ENCODE measurements at regions not wholly inside any gene's neighbourhood (a gene's known extent, or its start where the extent isn't known, plus 50 kb on each side); places are given as distances from the start of the nearest gene placed in this dataset.
"Not testable (repeated sequence)": the region's sequence is repeated elsewhere in the genome, so short reads cannot be mapped to it uniquely, and the experiment has no call there.

- Mint-ChIP-seq H3K27me3 (ENCODE audit: low read depth, unreplicated experiment) (no peaks in the 10 kb centered on the region), H3K27ac (ENCODE audit: unreplicated experiment) (peak overlapping the region; percentile 28), H3K36me3 (ENCODE audit: low read depth, unreplicated experiment) (no peaks in the 10 kb centered on the region), H3K9me3 (ENCODE audit: unreplicated experiment) (no peaks in the 10 kb centered on the region), H3K4me3 (ENCODE audit: unreplicated experiment) (no peak overlapping the region), H3K4me1 (ENCODE audit: low read depth, unreplicated experiment) (peaks cover 27% of the 10 kb centered on the region)
- H3K9ac ChIP-seq (ENCODE audit: low read length): peak overlapping the region; percentile 38
- H3K4me1 ChIP-seq (ENCODE audit: insufficient read depth, low read length): no peaks in the 10 kb centered on the region
- peak overlapping the region; percentile 77 for H3K27ac ChIP-seq (ENCODE audit: low read depth, low read length)
- peak overlapping the region; percentile 56 for H3K4me2 ChIP-seq (ENCODE audit: low read length)
- no peaks in the 10 kb centered on the region for H3K27me3 ChIP-seq (ENCODE audit: insufficient read depth, low read length)
- no peaks in the 10 kb centered on the region for H3K9me3 ChIP-seq (ENCODE audit: insufficient read depth, low read depth, low read length)
- no peaks in the 10 kb centered on the region for H3K36me3 ChIP-seq (ENCODE audit: insufficient read depth, low read length)
- no peaks in the 10 kb centered on the region for H4K20me1 ChIP-seq (ENCODE audit: insufficient read depth, low read length)
- H3K4me3 ChIP-seq (ENCODE audit: insufficient read depth, low read depth, low read length): no peak overlapping the region
- FAIRE-seq (peak; percentile 20), DNase-seq (ENCODE audit: low read depth) (peak; percentile 4)
- TF ChIP-seq CTCF (IDR thresholded peaks at IDR 0.05; ENCODE audit: insufficient read depth, low read depth, low read length): no peak
- no peak for TF ChIP-seq EZH2 (IDR thresholded peaks at IDR 0.05; ENCODE audit: insufficient read depth, low read length)
- H2AFZ ChIP-seq (ENCODE audit: low read depth, low read length): no peak overlapping the region
- H3K79me2 ChIP-seq (ENCODE audit: insufficient read depth, low read length): no peaks in the 10 kb centered on the region
Measured at GRCh38 chr6:84892671-84893070, 128.3 kb upstream of the TBX18 start.

GRCh38 chr6:84882768-84883766 is 118.7 kb upstream of the TBX18 start:
- Histone ChIP-seq H3K27ac (ENCODE audit: low read depth, low read length) (no peak overlapping the region), H2AFZ (ENCODE audit: low read depth, low read length) (no peak overlapping the region), H3K27me3 (ENCODE audit: insufficient read depth, low read length) (no peaks in the 10 kb centered on the region), H3K4me3 (ENCODE audit: insufficient read depth, low read depth, low read length) (no peak overlapping the region), H3K36me3 (ENCODE audit: insufficient read depth, low read length) (no peaks in the 10 kb centered on the region), H3K9me3 (ENCODE audit: insufficient read depth, low read depth, low read length) (no peaks in the 10 kb centered on the region), H3K4me2 (ENCODE audit: low read length) (peak overlapping the region; percentile 62), H3K79me2 (ENCODE audit: insufficient read depth, low read length) (no peaks in the 10 kb centered on the region), H3K4me1 (ENCODE audit: insufficient read depth, low read length) (no peaks in the 10 kb centered on the region), H3K9ac (ENCODE audit: low read length) (no peak overlapping the region), H4K20me1 (ENCODE audit: insufficient read depth, low read length) (no peaks in the 10 kb centered on the region)
- no peaks in the 10 kb centered on the region for H3K9me3 Mint-ChIP-seq (ENCODE audit: unreplicated experiment)
- TF ChIP-seq EZH2 (IDR thresholded peaks at IDR 0.05; ENCODE audit: insufficient read depth, low read length): no peak
- no peak for TF ChIP-seq CTCF (IDR thresholded peaks at IDR 0.05; ENCODE audit: insufficient read depth, low read depth, low read length)
- H3K27ac Mint-ChIP-seq (ENCODE audit: unreplicated experiment): no peak overlapping the region
- H3K4me3 Mint-ChIP-seq (ENCODE audit: unreplicated experiment): no peak overlapping the region
- H3K4me1 Mint-ChIP-seq (ENCODE audit: low read depth, unreplicated experiment): peaks cover 4% of the 10 kb centered on the region
- FAIRE-seq (no peak), DNase-seq (ENCODE audit: low read depth) (no peak)
- no peaks in the 10 kb centered on the region for H3K36me3 Mint-ChIP-seq (ENCODE audit: low read depth, unreplicated experiment)
- H3K27me3 Mint-ChIP-seq (ENCODE audit: low read depth, unreplicated experiment): no peaks in the 10 kb centered on the region

GRCh38 chr6:84879385-84879784 is 115.0 kb upstream of the TBX18 start:
- not testable (repeated sequence) for H3K36me3 ChIP-seq (ENCODE audit: insufficient read depth, low read length); H3K4me3 Mint-ChIP-seq (ENCODE audit: unreplicated experiment); H3K4me1 Mint-ChIP-seq (ENCODE audit: low read depth, unreplicated experiment); H3K9ac ChIP-seq (ENCODE audit: low read length); H3K27me3 ChIP-seq (ENCODE audit: insufficient read depth, low read length); H3K27ac ChIP-seq (ENCODE audit: low read depth, low read length); H2AFZ ChIP-seq (ENCODE audit: low read depth, low read length); H3K36me3 Mint-ChIP-seq (ENCODE audit: low read depth, unreplicated experiment); H3K4me2 ChIP-seq (ENCODE audit: low read length); H3K9me3 ChIP-seq (ENCODE audit: insufficient read depth, low read depth, low read length); DNase-seq (ENCODE audit: low read depth); H3K27me3 Mint-ChIP-seq (ENCODE audit: low read depth, unreplicated experiment); H4K20me1 ChIP-seq (ENCODE audit: insufficient read depth, low read length); H3K4me1 ChIP-seq (ENCODE audit: insufficient read depth, low read length); H3K27ac Mint-ChIP-seq (ENCODE audit: unreplicated experiment); H3K9me3 Mint-ChIP-seq (ENCODE audit: unreplicated experiment); H3K79me2 ChIP-seq (ENCODE audit: insufficient read depth, low read length); FAIRE-seq; H3K4me3 ChIP-seq (ENCODE audit: insufficient read depth, low read depth, low read length)
